Inferior parietal cortex (tissue), 1 donor: ENCODE measurements at regions not wholly inside any gene's neighbourhood (a gene's known extent, or its start where the extent isn't known, plus 50 kb on each side); places are given as distances from the start of the nearest gene placed in this dataset.

Experiments used
- DNase-seq: peaks from one replicate; pipeline ENCODE4 v3.0.0-alpha.2; 2016; ENCODE audit errors: extremely low spot score

- no peak for DNase-seq
Measured at GRCh38 chr11:116534270-116534975, 238.4 kb downstream of the BUD13 start.

GRCh38 chr11:116533186-116533825, 239.5 kb downstream of the BUD13 start:
- DNase-seq, result no peak

- no peak for DNase-seq
Measured at GRCh38 chr11:116532066-116532465, 240.7 kb downstream of the BUD13 start.

- DNase-seq, result no peak
Measured at GRCh38 chr11:116530705-116531104, 242.1 kb downstream of the BUD13 start.

- DNase-seq, result no peak
Measured at GRCh38 chr11:116529271-116529670, 243.5 kb downstream of the BUD13 start.

GRCh38 chr11:116527180-116527991, 245.4 kb downstream of the BUD13 start:
- DNase-seq, result no peak

- DNase-seq, result no peak
Measured at GRCh38 chr11:116525961-116526495, 246.8 kb downstream of the BUD13 start.

GRCh38 chr11:116519499-116519898, 253.3 kb downstream of the BUD13 start:
- no peak for DNase-seq

GRCh38 chr11:116518141-116518540, 254.6 kb downstream of the BUD13 start:
- no peak for DNase-seq

- no peak for DNase-seq
Measured at GRCh38 chr11:116517584-116517983, 255.2 kb downstream of the BUD13 start.

- no peak for DNase-seq
Measured at GRCh38 chr11:116517077-116517476, 255.7 kb downstream of the BUD13 start.

- no peak for DNase-seq
Measured at GRCh38 chr11:116515664-116516184, 257.1 kb downstream of the BUD13 start.

GRCh38 chr11:116513894-116514293, 258.9 kb downstream of the BUD13 start:
- DNase-seq, result no peak

- DNase-seq, result no peak
Measured at GRCh38 chr11:116513278-116513823, 259.4 kb downstream of the BUD13 start.

GRCh38 chr11:116512841-116513240, 259.9 kb downstream of the BUD13 start:
- no peak for DNase-seq

- no peak for DNase-seq
Measured at GRCh38 chr11:116511684-116512083, 261.1 kb downstream of the BUD13 start.

GRCh38 chr11:116510886-116511650, 261.7 kb downstream of the BUD13 start:
- no peak for DNase-seq

- DNase-seq, result no peak
Measured at GRCh38 chr11:116510166-116510565, 262.6 kb downstream of the BUD13 start.

- DNase-seq, result no peak
Measured at GRCh38 chr11:116509551-116509950, 263.2 kb downstream of the BUD13 start.

- DNase-seq, result no peak
Measured at GRCh38 chr11:116507849-116508695, 264.7 kb downstream of the BUD13 start.
